Vagina (tissue), 2 donors: ENCODE measurements at regions not wholly inside any gene's neighbourhood (a gene's known extent, or its start where the extent isn't known, plus 50 kb on each side); places are given as distances from the start of the nearest gene placed in this dataset.

ENCODE experiments used
- DNase-seq, 2 donors: peaks; one replicate each; pipeline ENCODE4 v3.0.0-alpha.2; 2017; ENCODE audit errors: extremely low spot score in 2 of 2
- H3K27ac ChIP-seq: fragments of 200-600 bp; sonication (generic); one replicate; pipeline ENCODE4 v1.5.1; 2019
- H3K27me3 ChIP-seq: fragments of 200-600 bp; sonication (generic); one replicate; pipeline ENCODE4 v1.5.1; 2019
- H3K36me3 ChIP-seq, 2 donors: fragments of 200-600 bp; sonication (generic); one replicate each; pipeline ENCODE4 v1.5.1; 2017 to 2019
- H3K4me1 ChIP-seq: fragments of 200-600 bp; sonication (generic); one replicate; pipeline ENCODE4 v1.5.1; 2019
- H3K4me3 ChIP-seq, 2 donors: fragments of 200-600 bp; sonication (generic); 1 replicate in 1 of 2; 2 replicates in 1 of 2; pipeline ENCODE4 v1.5.1; 2016 to 2019
- H3K9me3 ChIP-seq: fragments of 200-600 bp; sonication (generic); one replicate; pipeline ENCODE4 v1.5.1; 2019
- POLR2A ChIP-seq, 2 donors: fragments of 450-650 bp; IDR thresholded peaks; one replicate each; pipeline ENCODE4 v1.6.1; 2017; ENCODE audit warnings: antibody characterized with exemption in 2 of 2, mild to moderate bottlenecking in 2 of 2, moderate library complexity in 2 of 2
- POLR2AphosphoS5 ChIP-seq, 2 donors: sonication (generic); formaldehyde crosslinking; IDR thresholded peaks; one replicate each; pipeline ENCODE4 v1.9.0; 2017; ENCODE audit warnings: antibody characterized with exemption in 2 of 2, mild to moderate bottlenecking in 2 of 2, low read depth in 1 of 2; ENCODE audit not compliant: insufficient read depth in 1 of 2
- intact Hi-C: fragments of 100-400 bp; cut with DNase I; formaldehyde crosslinking; loops from one replicate; pipeline ENCODE4 v1.15.1; 2023
- TF ChIP-seq, protein P1 (sequence below), 3 experiments: fragments of 450-650 bp in 2 of 3; fragments of 200-600 bp in 1 of 3; sonication (generic) in 1 of 3; IDR thresholded peaks; one replicate each; pipeline ENCODE4 v1.5.1; 2017 to 2019; ENCODE audit warnings: antibody characterized with exemption in 3 of 3, mild to moderate bottlenecking in 2 of 3, moderate library complexity in 2 of 3

DNA sequence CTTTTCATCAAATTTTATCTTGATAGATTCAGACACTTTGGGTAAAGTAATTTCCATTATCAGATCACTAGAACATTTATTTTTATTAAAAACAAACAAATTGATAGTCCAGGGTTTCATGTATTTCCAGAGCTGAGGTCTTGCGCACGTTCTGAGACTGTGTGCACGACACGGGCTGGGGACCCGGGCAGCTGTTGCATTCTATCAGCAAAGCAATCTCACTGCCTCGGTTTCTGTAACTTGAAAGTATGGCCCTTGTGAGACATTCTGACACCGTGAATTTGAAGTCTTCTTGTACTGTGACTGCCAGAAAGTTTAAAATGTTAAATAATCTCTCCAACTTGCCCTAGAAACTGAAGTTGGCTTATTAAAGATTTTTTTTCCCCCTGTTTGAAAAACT, 746.9 kb upstream of the ADGRL2 start:
- Histone ChIP-seq H3K27me3 (no peaks in the 10 kb centered on the region), H3K4me1 (no peaks in the 10 kb centered on the region), H3K9me3 (no peaks in the 10 kb centered on the region), H3K4me3 (no peak overlapping the region), H3K27ac (no peak overlapping the region), H3K36me3 (no peaks in the 10 kb centered on the region)
- intact Hi-C loops: no loop called here
- no peak for DNase-seq
- TF ChIP-seq POLR2A (IDR thresholded peaks at IDR 0.05): no peak
- TF ChIP-seq, protein P1, sequence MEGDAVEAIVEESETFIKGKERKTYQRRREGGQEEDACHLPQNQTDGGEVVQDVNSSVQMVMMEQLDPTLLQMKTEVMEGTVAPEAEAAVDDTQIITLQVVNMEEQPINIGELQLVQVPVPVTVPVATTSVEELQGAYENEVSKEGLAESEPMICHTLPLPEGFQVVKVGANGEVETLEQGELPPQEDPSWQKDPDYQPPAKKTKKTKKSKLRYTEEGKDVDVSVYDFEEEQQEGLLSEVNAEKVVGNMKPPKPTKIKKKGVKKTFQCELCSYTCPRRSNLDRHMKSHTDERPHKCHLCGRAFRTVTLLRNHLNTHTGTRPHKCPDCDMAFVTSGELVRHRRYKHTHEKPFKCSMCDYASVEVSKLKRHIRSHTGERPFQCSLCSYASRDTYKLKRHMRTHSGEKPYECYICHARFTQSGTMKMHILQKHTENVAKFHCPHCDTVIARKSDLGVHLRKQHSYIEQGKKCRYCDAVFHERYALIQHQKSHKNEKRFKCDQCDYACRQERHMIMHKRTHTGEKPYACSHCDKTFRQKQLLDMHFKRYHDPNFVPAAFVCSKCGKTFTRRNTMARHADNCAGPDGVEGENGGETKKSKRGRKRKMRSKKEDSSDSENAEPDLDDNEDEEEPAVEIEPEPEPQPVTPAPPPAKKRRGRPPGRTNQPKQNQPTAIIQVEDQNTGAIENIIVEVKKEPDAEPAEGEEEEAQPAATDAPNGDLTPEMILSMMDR (IDR thresholded peaks at IDR 0.05): no peak
- TF ChIP-seq POLR2AphosphoS5 (IDR thresholded peaks at IDR 0.05; ENCODE audit: insufficient read depth in 1 of 2, low read depth in 1 of 2): no peak

DNA sequence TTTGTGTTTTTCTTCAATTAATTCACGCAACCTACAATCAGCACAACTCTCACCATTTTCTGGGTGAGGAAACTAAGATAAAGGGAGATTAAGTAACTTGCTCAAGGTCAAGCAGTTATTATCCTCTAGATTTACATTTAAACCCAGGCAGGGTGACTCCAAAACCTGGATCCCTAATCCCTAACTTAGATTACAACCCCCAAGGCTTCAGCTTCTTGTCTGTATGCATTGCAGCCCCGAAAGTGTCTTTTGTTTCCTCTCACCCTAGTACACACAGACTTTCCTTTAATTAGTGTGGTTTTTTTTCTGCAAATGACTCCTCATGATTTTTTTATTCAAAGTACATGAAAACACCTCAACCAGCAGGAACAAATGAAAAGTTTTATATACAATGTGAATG, 748.6 kb upstream of the ADGRL2 start:
- no peak overlapping the region for H3K4me3 ChIP-seq
- no peaks in the 10 kb centered on the region for H3K27me3 ChIP-seq
- H3K27ac ChIP-seq: no peak overlapping the region
- H3K36me3 ChIP-seq: no peaks in the 10 kb centered on the region
- TF ChIP-seq, protein P1 (IDR thresholded peaks at IDR 0.05): no peak
- TF ChIP-seq POLR2A (IDR thresholded peaks at IDR 0.05): no peak
- TF ChIP-seq POLR2AphosphoS5 (IDR thresholded peaks at IDR 0.05; ENCODE audit: insufficient read depth in 1 of 2, low read depth in 1 of 2): no peak
- intact Hi-C loops: no loop called here
- no peak for DNase-seq
- no peaks in the 10 kb centered on the region for H3K9me3 ChIP-seq
- no peaks in the 10 kb centered on the region for H3K4me1 ChIP-seq

DNA sequence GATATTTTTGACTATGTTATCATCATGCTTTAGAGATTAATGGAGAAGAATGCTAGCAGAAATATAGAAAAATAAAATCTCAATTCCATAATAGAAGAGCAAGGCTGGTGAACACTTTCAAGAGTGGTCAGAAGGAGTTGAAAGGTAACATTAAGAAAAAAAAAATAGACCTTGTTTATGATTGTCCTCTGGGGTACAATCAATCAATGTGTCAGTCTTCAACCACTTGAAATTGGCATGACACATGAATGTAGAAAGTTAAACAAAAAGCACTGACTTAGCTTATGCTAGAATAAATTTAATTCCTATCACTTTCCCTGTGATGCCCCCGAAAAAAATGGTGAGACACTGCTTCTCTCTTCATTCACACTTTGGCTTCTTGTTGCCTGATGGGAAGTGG, 750.3 kb upstream of the ADGRL2 start:
- H3K36me3 ChIP-seq: no peaks in the 10 kb centered on the region
- no peak overlapping the region for H3K4me3 ChIP-seq
- H3K4me1 ChIP-seq: no peaks in the 10 kb centered on the region
- no peaks in the 10 kb centered on the region for H3K27me3 ChIP-seq
- no peaks in the 10 kb centered on the region for H3K9me3 ChIP-seq
- no peak overlapping the region for H3K27ac ChIP-seq
- DNase-seq: no peak
- TF ChIP-seq POLR2A (IDR thresholded peaks at IDR 0.05) (no peak), POLR2AphosphoS5 (IDR thresholded peaks at IDR 0.05; ENCODE audit: insufficient read depth in 1 of 2, low read depth in 1 of 2) (no peak)
- TF ChIP-seq, protein P1 (IDR thresholded peaks at IDR 0.05): no peak
- intact Hi-C loops: no loop called here

DNA sequence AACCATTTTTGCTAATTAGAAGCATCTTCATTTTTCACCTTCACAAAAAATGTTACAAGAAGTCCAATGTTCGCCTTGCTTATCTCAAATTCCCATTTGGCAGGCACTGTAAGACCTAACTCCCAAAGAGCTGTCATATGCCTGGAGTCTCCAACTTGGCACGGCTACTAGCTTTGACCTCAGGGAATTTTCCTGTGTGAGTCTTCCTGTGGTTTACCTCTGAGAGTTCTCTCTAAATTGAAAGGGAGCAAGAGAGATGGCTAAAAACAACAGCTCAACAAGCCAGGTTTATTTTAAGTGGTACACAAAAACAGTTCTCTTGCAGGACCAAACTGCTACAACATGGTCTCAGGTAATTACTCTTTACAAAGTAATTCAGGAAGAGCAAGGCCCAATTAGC, 756.0 kb upstream of the ADGRL2 start:
- H3K27ac ChIP-seq: no peak overlapping the region
- H3K36me3 ChIP-seq: no peaks in the 10 kb centered on the region
- H3K9me3 ChIP-seq: no peaks in the 10 kb centered on the region
- no peak overlapping the region for H3K4me3 ChIP-seq
- H3K4me1 ChIP-seq: no peaks in the 10 kb centered on the region
- H3K27me3 ChIP-seq: no peaks in the 10 kb centered on the region
- TF ChIP-seq POLR2A (IDR thresholded peaks at IDR 0.05): no peak
- no peak for TF ChIP-seq POLR2AphosphoS5 (IDR thresholded peaks at IDR 0.05; ENCODE audit: insufficient read depth in 1 of 2, low read depth in 1 of 2)
- TF ChIP-seq, protein P1 (IDR thresholded peaks at IDR 0.05): no peak
- no peak for DNase-seq
- intact Hi-C loops: no loop called here

DNA sequence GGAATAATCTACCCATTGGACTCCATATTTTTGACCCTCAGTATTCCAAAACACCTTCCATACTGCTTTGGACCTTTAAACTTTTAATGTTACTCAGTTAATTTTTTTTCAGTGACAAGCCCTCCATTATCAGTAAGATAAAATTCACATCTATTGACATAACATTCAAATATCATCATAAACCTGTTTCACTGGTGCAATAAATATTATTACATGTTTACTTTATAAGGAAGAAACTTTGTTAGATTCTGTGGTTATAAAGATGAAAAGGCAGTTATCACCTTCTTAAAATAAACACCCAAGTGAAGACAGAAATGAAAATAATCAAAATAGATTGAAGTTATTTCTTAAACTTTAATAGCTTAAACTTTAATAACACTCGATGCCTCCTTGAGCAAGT, 758.5 kb upstream of the ADGRL2 start:
- H3K4me3 ChIP-seq: no peak overlapping the region
- no peaks in the 10 kb centered on the region for H3K36me3 ChIP-seq
- TF ChIP-seq POLR2AphosphoS5 (IDR thresholded peaks at IDR 0.05; ENCODE audit: insufficient read depth in 1 of 2, low read depth in 1 of 2) (no peak), POLR2A (IDR thresholded peaks at IDR 0.05) (no peak)
- TF ChIP-seq, protein P1 (IDR thresholded peaks at IDR 0.05): no peak
- H3K4me1 ChIP-seq: no peaks in the 10 kb centered on the region
- intact Hi-C loops: no loop called here
- no peak for DNase-seq
- no peaks in the 10 kb centered on the region for H3K9me3 ChIP-seq
- no peaks in the 10 kb centered on the region for H3K27me3 ChIP-seq
- H3K27ac ChIP-seq: no peak overlapping the region
